Left lung (tissue), 4 donors: ENCODE measurements at regions not wholly inside any gene's neighbourhood (a gene's known extent, or its start where the extent isn't known, plus 50 kb on each side); places are given as distances from the start of the nearest gene placed in this dataset.

Source experiments
- ATAC-seq: fragments of 200-7000 bp; cut with Tn5 transposase; one replicate; pipeline ENCODE4 v1.9.1; 2020; ENCODE audit warnings: moderate library complexity
- DNase-seq, 4 donors: peaks; one replicate each; pipeline ENCODE4 v3.0.0-alpha.2; 2013 to 2020
- H3K27ac ChIP-seq, 2 donors: fragments of 200-600 bp; sonication (generic) in 1 of 2; one replicate each; pipeline versions ENCODE4 v1.5.0 to v1.8.0; 2020 to 2021
- H3K27me3 ChIP-seq, 2 donors: fragments of 200-600 bp; sonication (generic) in 1 of 2; one replicate each; pipeline versions ENCODE4 v1.5.0 to v1.8.0; 2020 to 2021
- H3K36me3 ChIP-seq, 2 donors: fragments of 200-600 bp; sonication (generic) in 1 of 2; one replicate each; pipeline versions ENCODE4 v1.5.0 to v1.8.0; 2020 to 2021
- H3K4me1 ChIP-seq, 2 donors: fragments of 200-600 bp; one replicate each; pipeline ENCODE4 v1.8.0; 2021
- H3K4me3 ChIP-seq, 2 donors: fragments of 200-600 bp; sonication (generic) in 1 of 2; one replicate each; pipeline versions ENCODE4 v1.5.0 to v1.8.0; 2020 to 2021; ENCODE audit warnings: mild to moderate bottlenecking in 1 of 2
- H3K9me3 ChIP-seq, 2 donors: fragments of 200-600 bp; sonication (generic) in 1 of 2; one replicate each; pipeline versions ENCODE4 v1.5.0 to v1.8.0; 2020 to 2021
- CTCF ChIP-seq, 2 donors: fragments of 200-600 bp; sonication (generic) in 1 of 2; IDR thresholded peaks; one replicate each; pipeline versions ENCODE4 v1.5.0 to v1.8.0; 2021; ENCODE audit warnings: antibody characterized with exemption in 2 of 2
- intact Hi-C, 2 donors: fragments of 100-400 bp; cut with DNase I; formaldehyde crosslinking; loops; one replicate each; pipeline versions ENCODE4 v1.11.2 to v1.14.2; 2022
- donor health status: DM: no; HTN: yes; CAD: no.
- donor health status: DM: no; HTN: no; CAD: no.

DNA sequence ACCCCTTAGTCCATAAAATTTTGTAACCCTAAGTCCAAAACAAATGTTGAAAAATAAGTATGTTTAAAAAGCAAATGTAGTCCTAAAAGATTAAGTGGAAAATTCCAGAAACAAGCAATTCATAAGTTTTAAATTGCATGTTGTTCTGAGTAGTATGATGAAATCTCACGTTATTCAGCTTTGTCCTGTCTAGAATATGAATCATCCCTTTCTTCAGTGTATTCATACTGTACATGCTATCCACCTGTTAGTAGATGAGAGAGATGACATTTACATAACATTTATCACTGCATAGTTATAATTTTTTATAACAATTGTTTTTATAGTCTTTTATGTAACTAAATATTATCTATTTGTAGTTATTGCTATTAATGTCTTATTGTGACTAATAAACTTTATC is 622.3 kb upstream of the CHORDC1 start:
- TF ChIP-seq CTCF (IDR thresholded peaks at IDR 0.05): no peak
- Histone ChIP-seq H3K27me3 (no peaks in the 10 kb centered on the region), H3K36me3 (no peaks in the 10 kb centered on the region), H3K9me3 (no peaks in the 10 kb centered on the region), H3K4me3 (no peak overlapping the region), H3K4me1 (no peaks in the 10 kb centered on the region), H3K27ac (no peak overlapping the region)
- intact Hi-C loops: no loop called here
- DNase-seq (no peak), ATAC-seq (no peak)

GRCh38 chr11:90844041-90844440 is 621.2 kb upstream of the CHORDC1 start:
- Histone ChIP-seq H3K4me3 (no peak overlapping the region), H3K27ac (no peak overlapping the region), H3K9me3 (no peaks in the 10 kb centered on the region), H3K36me3 (no peaks in the 10 kb centered on the region), H3K27me3 (no peaks in the 10 kb centered on the region), H3K4me1 (no peaks in the 10 kb centered on the region)
- TF ChIP-seq CTCF (IDR thresholded peaks at IDR 0.05): no peak
- no peak for ATAC-seq
- intact Hi-C loops: no loop called here
- DNase-seq: no peak

DNA sequence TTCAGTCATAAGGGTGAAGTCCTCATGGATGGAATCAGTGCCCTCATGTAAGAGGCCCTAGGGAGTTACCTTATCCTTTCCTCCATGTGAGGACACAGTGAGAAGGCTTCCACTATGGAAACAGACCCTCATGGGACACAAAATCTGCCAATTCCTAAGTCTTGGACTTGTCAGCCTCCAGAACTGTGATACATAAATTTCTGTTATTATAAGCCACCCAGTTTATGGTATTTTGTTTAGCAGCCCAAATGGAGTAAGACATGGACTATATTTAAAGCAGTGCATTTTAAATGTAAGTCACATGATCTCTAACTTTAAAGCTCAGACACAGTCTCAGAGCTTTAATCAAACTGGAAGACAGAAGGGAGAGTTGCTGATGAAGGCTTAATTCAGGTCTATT is 619.8 kb upstream of the CHORDC1 start:
- Histone ChIP-seq H3K36me3 (no peaks in the 10 kb centered on the region), H3K4me1 (no peaks in the 10 kb centered on the region), H3K9me3 (no peaks in the 10 kb centered on the region), H3K4me3 (no peak overlapping the region), H3K27me3 (no peaks in the 10 kb centered on the region), H3K27ac (no peak overlapping the region)
- ATAC-seq: no peak
- no peak for DNase-seq
- no peak for TF ChIP-seq CTCF (IDR thresholded peaks at IDR 0.05)
- intact Hi-C loops: no loop called here

- intact Hi-C loops: no loop called here
- no peak for DNase-seq
- no peak for TF ChIP-seq CTCF (IDR thresholded peaks at IDR 0.05)
Measured at GRCh38 chr11:90840071-90840470, 617.2 kb upstream of the CHORDC1 start.

DNA sequence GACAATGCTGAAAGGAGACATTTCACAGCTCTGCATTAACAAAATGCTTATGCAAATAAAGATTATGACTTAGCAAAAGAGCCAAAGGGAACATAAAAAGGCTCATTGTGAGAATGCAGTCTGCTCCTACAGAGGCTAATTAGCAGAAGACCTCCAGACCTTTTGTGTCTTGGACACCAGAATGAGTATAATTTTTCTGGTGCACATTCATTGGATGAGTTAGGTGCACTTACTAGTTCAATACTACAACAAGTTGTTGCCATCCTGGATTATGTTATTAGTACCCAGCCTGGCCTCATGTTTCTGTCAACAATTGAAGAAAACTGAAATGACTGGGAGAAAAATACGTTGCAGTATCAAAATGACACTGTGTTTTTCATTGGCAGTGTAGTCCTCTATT is 613.2 kb upstream of the CHORDC1 start:
- no peak for DNase-seq
- TF ChIP-seq CTCF (IDR thresholded peaks at IDR 0.05): no peak
- ATAC-seq: no peak
- no peaks in the 10 kb centered on the region for H3K27me3 ChIP-seq
- no peaks in the 10 kb centered on the region for H3K4me1 ChIP-seq
- H3K36me3 ChIP-seq: no peaks in the 10 kb centered on the region
- intact Hi-C loops: no loop called here
- peaks cover 0 to 7% of the 10 kb centered on the region in 2 donors for H3K9me3 ChIP-seq
- H3K27ac ChIP-seq: no peak overlapping the region
- no peak overlapping the region for H3K4me3 ChIP-seq

More at GRCh38 chr11:90840071-90840470, 617.2 kb upstream of the CHORDC1 start:
- Histone ChIP-seq H3K9me3 (no peaks in the 10 kb centered on the region), H3K36me3 (no peaks in the 10 kb centered on the region), H3K4me1 (no peaks in the 10 kb centered on the region), H3K27ac (no peak overlapping the region), H3K27me3 (no peaks in the 10 kb centered on the region), H3K4me3 (no peak overlapping the region)
- no peak for ATAC-seq
